Stomach (tissue), 4 donors: ENCODE measurements at regions not wholly inside any gene's neighbourhood (a gene's known extent, or its start where the extent isn't known, plus 50 kb on each side); places are given as distances from the start of the nearest gene placed in this dataset.

ENCODE experiments used
- CTCF ChIP-seq, 7 experiments: fragments of 450-650 bp in 4 of 7; fragments of 200-600 bp in 3 of 7; sonication (generic) in 3 of 7; IDR thresholded peaks; one replicate each; pipeline ENCODE4 v1.5.1; 2016 to 2019; ENCODE audit warnings: antibody characterized with exemption in 7 of 7, control low read depth in 2 of 7, mild to moderate bottlenecking in 1 of 7
- EP300 ChIP-seq: sonication (generic); formaldehyde crosslinking; IDR thresholded peaks from one replicate; pipeline ENCODE4 v1.6.1; 2017; ENCODE audit warnings: antibody characterized with exemption
- POLR2A ChIP-seq, 4 donors: fragments of 450-650 bp; IDR thresholded peaks; one replicate each; pipeline ENCODE4 v1.6.1; 2016; ENCODE audit warnings: antibody characterized with exemption in 4 of 4, control low read depth in 2 of 4, mild to moderate bottlenecking in 1 of 4, moderate library complexity in 1 of 4
- POLR2AphosphoS5 ChIP-seq, 3 donors: sonication (generic); formaldehyde crosslinking; IDR thresholded peaks; one replicate each; pipeline ENCODE4 v1.6.1; 2016; ENCODE audit warnings: antibody characterized with exemption in 3 of 3

GRCh38 chr11:111091321-111091938, 154.1 kb upstream of the POU2AF2 start:
- TF ChIP-seq CTCF (IDR thresholded peaks at IDR 0.05) (no peak), POLR2AphosphoS5 (IDR thresholded peaks at IDR 0.05) (no peak), POLR2A (IDR thresholded peaks at IDR 0.05) (no peak), EP300 (no peak)
